Activated CD8-positive, alpha-beta memory T cell treated with anti-CD3 and anti-CD28 coated beads, Interleukin-2, amount 10 ng/mL, durations not matched to agents 7 days and 5 days (primary cell): ENCODE measurements at regions not wholly inside any gene's neighbourhood (a gene's known extent, or its start where the extent isn't known, plus 50 kb on each side); places are given as distances from the start of the nearest gene placed in this dataset.

Experiments
- ATAC-seq: fragments of 150-1000 bp; cut with Tn5 transposase; one replicate; pipeline ENCODE4 v1.10.0; 2021; ENCODE audit warnings: moderate library complexity
- CTCF ChIA-PET: fragments of 350-600 bp; sonication (Branson Sonifier 250); formaldehyde crosslinking; loops from one replicate; lab custom pipeline; 2021; ENCODE audit warnings: antibody characterized with exemption; lab: Charles Lee
- DNase-seq: peaks from one replicate; pipeline ENCODE4 v3.0.0-alpha.2; 2020
- H3K27ac Mint-ChIP-seq: one replicate; pipeline ENCODE4 v1.8.0; 2021; ENCODE audit warnings: mild to moderate bottlenecking, mixed read lengths
- H3K27me3 Mint-ChIP-seq: one replicate; pipeline ENCODE4 v1.8.0; 2021; ENCODE audit warnings: mixed read lengths
- H3K36me3 Mint-ChIP-seq: one replicate; pipeline ENCODE4 v1.8.0; 2021; ENCODE audit warnings: mild to moderate bottlenecking, mixed read lengths
- H3K4me1 Mint-ChIP-seq: one replicate; pipeline ENCODE4 v1.8.0; 2021; ENCODE audit warnings: mixed read lengths
- H3K4me3 Mint-ChIP-seq: one replicate; pipeline ENCODE4 v1.8.0; 2021; ENCODE audit warnings: mild to moderate bottlenecking, moderate library complexity, mixed read lengths
- H3K9me3 Mint-ChIP-seq: one replicate; pipeline ENCODE4 v1.8.0; 2022; ENCODE audit warnings: low read depth, mixed read lengths

GRCh38 chr22:27456696-27457503 is 344.7 kb downstream of the MN1 start:
- H3K4me1 Mint-ChIP-seq = no peaks in the 10 kb centered on the region
- ATAC-seq (no peak), DNase-seq (no peak)
- CTCF ChIA-PET = no interaction called here
- H3K4me3 Mint-ChIP-seq = no peak overlapping the region
- no peaks in the 10 kb centered on the region for H3K9me3 Mint-ChIP-seq
- no peak overlapping the region for H3K27ac Mint-ChIP-seq
- H3K27me3 Mint-ChIP-seq = no peaks in the 10 kb centered on the region
- no peaks in the 10 kb centered on the region for H3K36me3 Mint-ChIP-seq

- DNase-seq (no peak), ATAC-seq (no peak)
- Mint-ChIP-seq H3K4me3 (no peak overlapping the region), H3K27me3 (no peaks in the 10 kb centered on the region), H3K9me3 (no peaks in the 10 kb centered on the region), H3K4me1 (no peaks in the 10 kb centered on the region), H3K36me3 (no peaks in the 10 kb centered on the region), H3K27ac (no peak overlapping the region)
- CTCF ChIA-PET = no interaction called here
Observed at GRCh38 chr22:27459999-27460398, 341.6 kb downstream of the MN1 start.

GRCh38 chr22:27460591-27461347 is 340.8 kb downstream of the MN1 start:
- no peak for ATAC-seq
- CTCF ChIA-PET = no interaction called here

GRCh38 chr22:27461470-27461869 is 340.1 kb downstream of the MN1 start:
- no peak for ATAC-seq
- CTCF ChIA-PET = no interaction called here
- Mint-ChIP-seq H3K27me3 (no peaks in the 10 kb centered on the region), H3K4me3 (no peak overlapping the region), H3K36me3 (no peaks in the 10 kb centered on the region), H3K9me3 (no peaks in the 10 kb centered on the region), H3K27ac (no peak overlapping the region), H3K4me1 (no peaks in the 10 kb centered on the region)
- no peak for DNase-seq

More at GRCh38 chr22:27460591-27461347, 340.8 kb downstream of the MN1 start:
- H3K36me3 Mint-ChIP-seq = no peaks in the 10 kb centered on the region
- H3K4me1 Mint-ChIP-seq = no peaks in the 10 kb centered on the region
- no peaks in the 10 kb centered on the region for H3K9me3 Mint-ChIP-seq
- no peaks in the 10 kb centered on the region for H3K27me3 Mint-ChIP-seq
- DNase-seq = no peak
- H3K4me3 Mint-ChIP-seq = no peak overlapping the region
- no peak overlapping the region for H3K27ac Mint-ChIP-seq

GRCh38 chr22:27462190-27462589 is 339.4 kb downstream of the MN1 start:
- H3K4me3 Mint-ChIP-seq = no peak overlapping the region
- H3K27ac Mint-ChIP-seq = no peak overlapping the region
- CTCF ChIA-PET = no interaction called here
- no peaks in the 10 kb centered on the region for H3K9me3 Mint-ChIP-seq
- no peaks in the 10 kb centered on the region for H3K27me3 Mint-ChIP-seq
- H3K4me1 Mint-ChIP-seq = no peaks in the 10 kb centered on the region
- DNase-seq = no peak
- no peak for ATAC-seq
- H3K36me3 Mint-ChIP-seq = no peaks in the 10 kb centered on the region

GRCh38 chr22:27463121-27463660 is 338.4 kb downstream of the MN1 start:
- Mint-ChIP-seq H3K27me3 (no peaks in the 10 kb centered on the region), H3K27ac (no peak overlapping the region), H3K4me1 (no peaks in the 10 kb centered on the region), H3K36me3 (no peaks in the 10 kb centered on the region), H3K4me3 (no peak overlapping the region), H3K9me3 (no peaks in the 10 kb centered on the region)
- CTCF ChIA-PET = no interaction called here
- no peak for DNase-seq
- no peak for ATAC-seq

GRCh38 chr22:27466229-27466628 is 335.3 kb downstream of the MN1 start:
- no peak overlapping the region for H3K27ac Mint-ChIP-seq
- no peaks in the 10 kb centered on the region for H3K4me1 Mint-ChIP-seq
- H3K9me3 Mint-ChIP-seq = no peaks in the 10 kb centered on the region
- no peaks in the 10 kb centered on the region for H3K27me3 Mint-ChIP-seq
- H3K36me3 Mint-ChIP-seq = no peaks in the 10 kb centered on the region
- CTCF ChIA-PET = no interaction called here
- H3K4me3 Mint-ChIP-seq = no peak overlapping the region
- no peak for DNase-seq
- no peak for ATAC-seq

GRCh38 chr22:27466778-27467438 is 334.6 kb downstream of the MN1 start:
- Mint-ChIP-seq H3K4me1 (no peaks in the 10 kb centered on the region), H3K36me3 (no peaks in the 10 kb centered on the region), H3K9me3 (no peaks in the 10 kb centered on the region), H3K27ac (no peak overlapping the region), H3K4me3 (no peak overlapping the region), H3K27me3 (no peaks in the 10 kb centered on the region)
- no peak for ATAC-seq
- no peak for DNase-seq
- CTCF ChIA-PET = no interaction called here

- Mint-ChIP-seq H3K27me3 (no peaks in the 10 kb centered on the region), H3K27ac (no peak overlapping the region), H3K4me1 (no peaks in the 10 kb centered on the region), H3K4me3 (no peak overlapping the region), H3K9me3 (no peaks in the 10 kb centered on the region), H3K36me3 (no peaks in the 10 kb centered on the region)
- CTCF ChIA-PET = no interaction called here
- ATAC-seq = no peak
- DNase-seq = no peak
Observed at GRCh38 chr22:27467711-27468110, 333.8 kb downstream of the MN1 start.

- no peaks in the 10 kb centered on the region for H3K27me3 Mint-ChIP-seq
- ATAC-seq (no peak), DNase-seq (no peak)
- H3K9me3 Mint-ChIP-seq = no peaks in the 10 kb centered on the region
- H3K27ac Mint-ChIP-seq = no peak overlapping the region
- no peaks in the 10 kb centered on the region for H3K4me1 Mint-ChIP-seq
- no peak overlapping the region for H3K4me3 Mint-ChIP-seq
- CTCF ChIA-PET = no interaction called here
- no peaks in the 10 kb centered on the region for H3K36me3 Mint-ChIP-seq
Observed at GRCh38 chr22:27468712-27469111, 332.8 kb downstream of the MN1 start.

GRCh38 chr22:27470169-27470772 is 331.3 kb downstream of the MN1 start:
- no peaks in the 10 kb centered on the region for H3K27me3 Mint-ChIP-seq

GRCh38 chr22:27472975-27473374 is 328.6 kb downstream of the MN1 start:
- ATAC-seq (no peak), DNase-seq (no peak)
- Mint-ChIP-seq H3K36me3 (no peaks in the 10 kb centered on the region), H3K27ac (no peak overlapping the region), H3K4me3 (no peak overlapping the region), H3K9me3 (no peaks in the 10 kb centered on the region), H3K4me1 (no peaks in the 10 kb centered on the region), H3K27me3 (no peaks in the 10 kb centered on the region)
- CTCF ChIA-PET = no interaction called here

More at GRCh38 chr22:27470169-27470772, 331.3 kb downstream of the MN1 start:
- Mint-ChIP-seq H3K9me3 (no peaks in the 10 kb centered on the region), H3K4me1 (no peaks in the 10 kb centered on the region), H3K36me3 (no peaks in the 10 kb centered on the region), H3K4me3 (no peak overlapping the region), H3K27ac (no peak overlapping the region)
- CTCF ChIA-PET = no interaction called here
- ATAC-seq (no peak), DNase-seq (no peak)

GRCh38 chr22:27473533-27473932 is 328.0 kb downstream of the MN1 start:
- ATAC-seq (no peak), DNase-seq (no peak)
- Mint-ChIP-seq H3K27ac (no peak overlapping the region), H3K36me3 (no peaks in the 10 kb centered on the region), H3K4me3 (no peak overlapping the region), H3K4me1 (no peaks in the 10 kb centered on the region), H3K27me3 (no peaks in the 10 kb centered on the region), H3K9me3 (no peaks in the 10 kb centered on the region)
- CTCF ChIA-PET = no interaction called here
